K562 (cell line): ENCODE measurements at regions not wholly inside any gene's neighbourhood (a gene's known extent, or its start where the extent isn't known, plus 50 kb on each side); places are given as distances from the start of the nearest gene placed in this dataset.

ENCODE experiments used
- ATAC-seq: fragments of 200-7000 bp; cut with Tn5 transposase; 3 replicates; pipeline ENCODE4 v1.9.1; 2020; ENCODE audit warnings: moderate library complexity
- BruUV-seq: library from RNA; stranded (reverse); fragments of 400-500 nt; replicated peaks from 2 replicates; lab custom pipeline; 2021; lab: Mats Ljungman, UMichigan
- CTCF ChIA-PET: fragments of 300-600 bp; formaldehyde crosslinking; extraction: SDS; loops from one replicate; lab custom pipeline; 2021; ENCODE audit warnings: low intra/inter-chr PET ratio; lab: Yijun Ruan, JAX
- POLR2A ChIA-PET: fragments of 300-600, 350-650 bp; sonication (Branson Sonifier 250); formaldehyde crosslinking; extraction: SDS; loops from one replicate; lab custom pipeline; 2021; ENCODE audit warnings: antibody characterized with exemption, inconsistent platforms; lab: Yijun Ruan, JAX
- DNase-seq, 4 experiments: peaks; one replicate each; pipeline versions ENCODE4 v3.0.0 to v3.0.0-alpha.2; 2011 to 2018; ENCODE audit warnings: low spot score in 3 of 4, mixed read lengths in 3 of 4; ENCODE audit errors: extremely low read depth in 1 of 4
- FAIRE-seq: peaks from 2 replicates; lab custom pipeline; 2011; peaks lifted over from hg19 to GRCh38; lab: Jason Lieb, UNC
- H2AFZ ChIP-seq: 2 replicates; pipeline ENCODE4 v1.6.0; 2011; ENCODE audit warnings: low read depth, low read length, control low read depth, inconsistent platforms
- H3K27ac ChIP-seq: fragments of 200-600 bp; 3 replicates; pipeline ENCODE4 v1.8.0; 2011; ENCODE audit warnings: low read depth, mild to moderate bottlenecking, control low read depth, inconsistent platforms, low read length, moderate library complexity, mixed read lengths; ENCODE audit errors: extremely low read depth
- H3K27me3 ChIP-seq, 2 experiments: fragments of 300-600 bp in 1 of 2; 2 replicates in 1 of 2; 3 replicates in 1 of 2; pipeline versions ENCODE4 v1.6.0 to v1.8.0; 2011; ENCODE audit warnings: inconsistent platforms in 2 of 2, low read length in 2 of 2, mild to moderate bottlenecking in 1 of 2, mixed read lengths in 1 of 2, moderate library complexity in 1 of 2; ENCODE audit not compliant: control insufficient read depth in 2 of 2, insufficient read depth in 2 of 2
- H3K36me3 ChIP-seq: fragments of 300-600 bp; 3 replicates; pipeline ENCODE4 v1.8.0; 2011; ENCODE audit warnings: mild to moderate bottlenecking, low read length, inconsistent platforms; ENCODE audit not compliant: control insufficient read depth, insufficient read depth
- H3K4me1 ChIP-seq, 2 experiments: fragments of 200-600 bp in 1 of 2; replicated peaks in 1 of 2; 2 replicates in 1 of 2; 3 replicates in 1 of 2; pipeline versions ENCODE4 v1.5.1 to v1.8.0; 2011; ENCODE audit warnings: inconsistent platforms in 2 of 2, low read length in 2 of 2, mild to moderate bottlenecking in 1 of 2, mixed read lengths in 1 of 2, moderate library complexity in 1 of 2; ENCODE audit not compliant: control insufficient read depth in 2 of 2, insufficient read depth in 2 of 2
- H3K4me2 ChIP-seq: 2 replicates; pipeline ENCODE4 v1.6.1; 2011; ENCODE audit warnings: low read length, control low read depth, inconsistent platforms, mixed read lengths; ENCODE audit not compliant: insufficient read depth
- H3K4me3 ChIP-seq: fragments of 200-600 bp; sonication (generic), shearing (Covaris generic); 2 replicates; pipeline ENCODE4 v1.5.1; 2016; ENCODE audit warnings: control low read depth, inconsistent platforms
- H3K79me2 ChIP-seq: fragments of 200-600 bp; 3 replicates; pipeline ENCODE4 v1.8.0; 2011; ENCODE audit warnings: low read length, inconsistent platforms; ENCODE audit not compliant: control insufficient read depth, insufficient read depth
- H3K9ac ChIP-seq, 2 experiments: 2 replicates each; pipeline versions ENCODE4 v1.6.0 to v1.6.1; 2011; ENCODE audit warnings: low read depth in 2 of 2, low read length in 2 of 2, control low read depth in 1 of 2, inconsistent platforms in 1 of 2, mild to moderate bottlenecking in 1 of 2, mixed read lengths in 1 of 2; ENCODE audit not compliant: insufficient read depth in 1 of 2
- H3K9me1 ChIP-seq: one replicate; pipeline ENCODE4 v1.6.0; 2011; ENCODE audit warnings: inconsistent platforms, mild to moderate bottlenecking, low read length, moderate library complexity; ENCODE audit not compliant: control insufficient read depth, insufficient read depth
- H3K9me3 ChIP-seq: replicated peaks from 2 replicates; pipeline ENCODE4 v1.5.1; 2011; ENCODE audit warnings: low read depth, low read length, inconsistent platforms; ENCODE audit not compliant: control insufficient read depth, insufficient read depth
- H4K20me1 ChIP-seq: replicated peaks from 2 replicates; pipeline ENCODE4 v1.6.1; 2011; ENCODE audit warnings: low read length, inconsistent platforms, mixed read lengths; ENCODE audit not compliant: control insufficient read depth, insufficient read depth
- BCOR ChIP-seq: fragments of 450-650 bp; IDR thresholded peaks from 2 replicates; pipeline ENCODE4 v1.6.1; 2016
- GABPB2 ChIP-seq: fragments of 250-450 bp; sonication (Bioruptor Pico); conservative IDR thresholded peaks from 2 replicates; pipeline ENCODE4 v1.5.1; 2021; ENCODE audit warnings: mild to moderate bottlenecking
- HLTF ChIP-seq: fragments of 450-650 bp; IDR thresholded peaks from 2 replicates; pipeline ENCODE4 v1.6.1; 2016
- KLF13 ChIP-seq: fragments of 450-650 bp; IDR thresholded peaks from 2 replicates; pipeline ENCODE4 v1.6.1; 2016; ENCODE audit warnings: missing genetic modification characterization, low read depth, mild to moderate bottlenecking, missing compliant biosample characterization, moderate library complexity, borderline replicate concordance
- NRF1 ChIP-seq, 2 experiments: fragments of 450-650 bp; IDR thresholded peaks in 1 of 2; conservative IDR thresholded peaks in 1 of 2; 2 replicates each; pipeline ENCODE4 v1.6.1; 2014; ENCODE audit warnings: mild to moderate bottlenecking in 2 of 2
- SREBF2 ChIP-seq: sonication (generic); formaldehyde crosslinking; IDR thresholded peaks from 2 replicates; pipeline ENCODE4 v1.4.0; 2020; ENCODE audit warnings: mild to moderate bottlenecking, missing genetic modification reagents
- TFAM ChIP-seq: fragments of 250-450 bp; sonication (Bioruptor Pico); conservative IDR thresholded peaks from 2 replicates; pipeline ENCODE4 v1.5.0; 2021; ENCODE audit warnings: mild to moderate bottlenecking, moderate library complexity
- THRAP3 ChIP-seq: fragments of 450-650 bp; IDR thresholded peaks from 2 replicates; pipeline ENCODE4 v1.6.1; 2016; ENCODE audit warnings: mild to moderate bottlenecking, inconsistent platforms, borderline replicate concordance
- YY1 ChIP-seq, 3 experiments: IDR thresholded peaks; 2 replicates each; pipeline ENCODE4 v1.6.1; 2011; ENCODE audit warnings: low read length in 2 of 3, mild to moderate bottlenecking in 2 of 3, moderate library complexity in 2 of 3, borderline replicate concordance in 1 of 3, control low read depth in 1 of 3, low read depth in 1 of 3; ENCODE audit not compliant: insufficient read depth in 3 of 3, insufficient replicate concordance in 2 of 3, control insufficient read depth in 1 of 3, insufficient read length in 1 of 3; ENCODE audit errors: extremely low read depth in 1 of 3
- ZFPM2 ChIP-seq: fragments of 250-450 bp; sonication (Bioruptor Pico); IDR thresholded peaks from 2 replicates; pipeline ENCODE4 v1.5.1; 2022; ENCODE audit warnings: mild to moderate bottlenecking
- ZNF124 ChIP-seq: sonication (generic); formaldehyde crosslinking; IDR thresholded peaks from 2 replicates; pipeline ENCODE4 v1.8.1; 2022; ENCODE audit warnings: missing genetic modification reagents
- ZNF23 ChIP-seq: fragments of 250-450 bp; sonication (Bioruptor Pico); IDR thresholded peaks from 2 replicates; pipeline ENCODE4 v1.4.0; 2020; ENCODE audit warnings: mild to moderate bottlenecking
- ZNF232 ChIP-seq: sonication (generic); formaldehyde crosslinking; IDR thresholded peaks from 2 replicates; pipeline ENCODE4 v1.8.0; 2022; ENCODE audit warnings: mild to moderate bottlenecking, missing genetic modification reagents
- ZNF445 ChIP-seq: fragments of 250-450 bp; sonication (Bioruptor Pico); IDR thresholded peaks from 2 replicates; pipeline ENCODE4 v1.4.0; 2020; ENCODE audit warnings: low read depth, mild to moderate bottlenecking, moderate library complexity
- WGBS: fragments of 100-300 bp; shearing (Covaris generic); methylation state at CpG from one replicate; pipeline ENCODE4 v1.1.6; 2016; ENCODE audit warnings: low coverage, mixed read lengths; ENCODE audit not compliant: insufficient coverage; ENCODE audit errors: missing lambda C conversion rate; 5-methylcytosine and 5-hydroxymethylcytosine counted together
- in situ Hi-C: fragments of 300-500 bp; cut with MboI; formaldehyde crosslinking; loops from 4 replicates; pipeline ENCODE4 v1.15.0; 2018; ENCODE audit warnings: inconsistent platforms, mixed read lengths
- intact Hi-C: fragments of 100-400 bp; cut with micrococcal nuclease; formaldehyde crosslinking; loops from 2 replicates; pipeline ENCODE4 v1.14.2; 2022

- TF ChIP-seq YY1 (IDR thresholded peaks at IDR 0.05; ENCODE audit: borderline replicate concordance in 1 of 3, control insufficient read depth in 1 of 3, extremely low read depth in 1 of 3, insufficient read depth in 3 of 3, insufficient read length in 1 of 3, insufficient replicate concordance in 2 of 3, low read depth in 1 of 3, low read length in 2 of 3) (no peak), ZNF124 (CRISPR knock-in tag) (no peak)
Measured at GRCh38 chr18:72411261-72411660, 132.9 kb downstream of the CBLN2 start (continued).

- H2AFZ ChIP-seq, result no peak overlapping the region
- H3K27ac ChIP-seq, result no peak overlapping the region
- H3K4me3 ChIP-seq, result no peak overlapping the region
- in situ Hi-C loops, result no loop called here
- ChIA-PET CTCF (no interaction called here), POLR2A (no interaction called here)
- no TSS peak for BruUV-seq
- FAIRE-seq (no peak), ATAC-seq (no peak), DNase-seq (no peak)
- H4K20me1 ChIP-seq, result no peaks in the 10 kb centered on the region
- H3K36me3 ChIP-seq, result no peaks in the 10 kb centered on the region
- H3K9me3 ChIP-seq, result no peaks in the 10 kb centered on the region; the same call in 1 of the 2 replicates
- H3K4me2 ChIP-seq, result no peak overlapping the region
- H3K27me3 ChIP-seq, result no peaks in the 10 kb centered on the region
- WGBS, result 0% methylated on average over 1 of the region's 1 CpG
- H3K9me1 ChIP-seq, result no peaks in the 10 kb centered on the region
- no peaks in the 10 kb centered on the region for H3K4me1 ChIP-seq
- H3K79me2 ChIP-seq, result no peaks in the 10 kb centered on the region
- TF ChIP-seq HLTF (no peak), ZFPM2 (CRISPR knock-in tag) (no peak)
- TF ChIP-seq, all 486 proteins: peak for 0
- H3K9ac ChIP-seq, result no peak overlapping the region
- intact Hi-C loops, result no loop called here
Measured at GRCh38 chr18:72410399-72410798, 133.7 kb downstream of the CBLN2 start.

GRCh38 chr18:72409903-72410302 lies 134.2 kb downstream of the CBLN2 start:
- no peak overlapping the region for H3K4me3 ChIP-seq
- in situ Hi-C loops (no loop called here), intact Hi-C loops (no loop called here)
- no peak overlapping the region for H2AFZ ChIP-seq
- DNase-seq (no peak), ATAC-seq (no peak), FAIRE-seq (no peak)
- ChIA-PET CTCF (no interaction called here), POLR2A (no interaction called here)
- 0% methylated on average over 1 of the region's 1 CpG for WGBS
- H3K4me1 ChIP-seq, result no peaks in the 10 kb centered on the region
- no peaks in the 10 kb centered on the region for H3K27me3 ChIP-seq
- H3K36me3 ChIP-seq, result no peaks in the 10 kb centered on the region
- no peak overlapping the region for H3K27ac ChIP-seq
- no peak overlapping the region for H3K4me2 ChIP-seq
- no TSS peak for BruUV-seq
- no peaks in the 10 kb centered on the region for H3K9me1 ChIP-seq
- TF ChIP-seq THRAP3, result no peak
- TF ChIP-seq ZNF232 (CRISPR knock-in tag), result no peak
- TF ChIP-seq ZNF445 (CRISPR knock-in tag), result no peak
- TF ChIP-seq ZNF23 (CRISPR knock-in tag), result no peak
- no peak for TF ChIP-seq GABPB2
- no peak for TF ChIP-seq KLF13 (tag)
- TF ChIP-seq ZFPM2 (CRISPR knock-in tag), result no peak
- no peak for TF ChIP-seq SREBF2 (CRISPR knock-in tag)
- no peak for TF ChIP-seq BCOR
- TF ChIP-seq NRF1 (conservative IDR thresholded peaks at IDR 0.05 in 1 of 2, IDR thresholded peaks at IDR 0.05 in 1 of 2), result no peak
- TF ChIP-seq TFAM (CRISPR knock-in tag), result no peak
- no peaks in the 10 kb centered on the region for H4K20me1 ChIP-seq
- H3K9ac ChIP-seq, result no peak overlapping the region
- no peaks in the 10 kb centered on the region; the same call in 1 of the 2 replicates for H3K9me3 ChIP-seq
- no peaks in the 10 kb centered on the region for H3K79me2 ChIP-seq
